DND-41 (cell line): ENCODE measurements at regions not wholly inside any gene's neighbourhood (a gene's known extent, or its start where the extent isn't known, plus 50 kb on each side); places are given as distances from the start of the nearest gene placed in this dataset.

Experiments
- ATAC-seq: fragments of 200-7000 bp; cut with Tn5 transposase; 3 replicates; pipeline ENCODE4 v1.9.1; 2021; ENCODE audit warnings: low read depth; ENCODE audit not compliant: insufficient read depth
- DNase-seq: peaks from one replicate; pipeline ENCODE4 v3.0.0-alpha.2; 2020
- H2AFZ ChIP-seq: 2 replicates; pipeline ENCODE4 v1.6.0; 2012; ENCODE audit warnings: low read depth, low read length
- H3K27ac ChIP-seq: 2 replicates; pipeline ENCODE4 v1.5.1; 2012; ENCODE audit warnings: low read length, inconsistent platforms
- H3K27me3 ChIP-seq: fragments of 200-600 bp; sonication (generic); 2 replicates; pipeline ENCODE4 v1.6.0; 2012; ENCODE audit warnings: low read length, mild to moderate bottlenecking, inconsistent platforms; ENCODE audit not compliant: insufficient read depth, poor library complexity
- H3K36me3 ChIP-seq: 2 replicates; pipeline ENCODE4 v1.5.1; 2012; ENCODE audit warnings: low read length, inconsistent platforms; ENCODE audit not compliant: insufficient read depth
- H3K4me1 ChIP-seq: 2 replicates; pipeline ENCODE4 v1.5.1; 2012; ENCODE audit warnings: mild to moderate bottlenecking, low read length; ENCODE audit not compliant: insufficient read depth
- H3K4me2 ChIP-seq: 2 replicates; pipeline ENCODE4 v1.6.0; 2012; ENCODE audit warnings: mild to moderate bottlenecking, moderate library complexity, low read length, inconsistent platforms; ENCODE audit not compliant: insufficient read depth
- H3K4me3 ChIP-seq, 2 experiments: fragments of 200-600 bp in 1 of 2; shearing (Covaris generic) in 1 of 2; 2 replicates each; pipeline ENCODE4 v1.5.1; 2012 to 2016; ENCODE audit warnings: inconsistent platforms in 2 of 2, low read length in 2 of 2, mild to moderate bottlenecking in 2 of 2, low read depth in 1 of 2, moderate library complexity in 1 of 2
- H3K79me2 ChIP-seq: 2 replicates; pipeline ENCODE4 v1.6.0; 2012; ENCODE audit warnings: low read length, inconsistent platforms; ENCODE audit not compliant: insufficient read depth
- H3K9ac ChIP-seq: 2 replicates; pipeline ENCODE4 v1.6.0; 2012; ENCODE audit warnings: low read depth, mild to moderate bottlenecking, inconsistent platforms, low read length, moderate library complexity
- H3K9me3 ChIP-seq: 2 replicates; pipeline ENCODE4 v1.5.1; 2012; ENCODE audit warnings: low read length, moderate library complexity, mild to moderate bottlenecking, inconsistent platforms; ENCODE audit not compliant: insufficient read depth, severe bottlenecking
- H4K20me1 ChIP-seq: 2 replicates; pipeline ENCODE4 v1.6.0; 2012; ENCODE audit warnings: low read length; ENCODE audit not compliant: insufficient read depth
- EZH2 ChIP-seq: IDR thresholded peaks from 3 replicates; pipeline ENCODE4 v1.6.1; 2012; ENCODE audit warnings: borderline replicate concordance, low read depth, mild to moderate bottlenecking, moderate library complexity, low read length, inconsistent platforms; ENCODE audit not compliant: severe bottlenecking
- TF ChIP-seq, protein P1 (sequence below): IDR thresholded peaks from 2 replicates; pipeline ENCODE4 v1.5.1; 2012; ENCODE audit warnings: borderline replicate concordance, low read length, moderate library complexity, mild to moderate bottlenecking; ENCODE audit not compliant: poor library complexity, severe bottlenecking; ENCODE audit errors: extremely low read depth

DNA sequence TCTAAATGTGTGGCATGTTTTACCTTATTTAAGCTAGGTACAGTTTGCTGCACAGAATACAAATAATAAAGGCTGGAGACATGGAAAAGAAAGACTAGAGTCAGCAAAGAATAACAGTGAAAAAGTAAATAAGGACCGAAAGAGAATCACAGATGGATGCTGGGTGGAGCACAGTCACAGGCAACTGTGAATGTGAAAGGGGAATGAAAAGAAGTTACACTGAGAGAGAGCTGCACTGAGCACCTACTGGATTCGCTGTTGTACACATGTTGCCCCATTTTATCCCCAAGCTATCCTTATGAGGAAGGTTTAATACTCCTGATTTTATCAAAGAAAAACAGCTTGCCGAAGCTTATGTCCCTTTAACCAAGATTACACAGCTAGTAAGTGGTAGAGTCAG is 165.4 kb upstream of the RGMB start:
- Histone ChIP-seq H3K27me3 (no peaks in the 10 kb centered on the region), H3K4me1 (no peaks in the 10 kb centered on the region), H3K4me3 (no peak overlapping the region), H3K79me2 (no peaks in the 10 kb centered on the region), H3K4me2 (no peak overlapping the region), H3K27ac (no peak overlapping the region), H3K9ac (no peak overlapping the region), H3K9me3 (no peaks in the 10 kb centered on the region), H4K20me1 (no peaks in the 10 kb centered on the region), H3K36me3 (no peaks in the 10 kb centered on the region), H2AFZ (no peak overlapping the region)
- DNase-seq: no peak
- TF ChIP-seq, protein P1, sequence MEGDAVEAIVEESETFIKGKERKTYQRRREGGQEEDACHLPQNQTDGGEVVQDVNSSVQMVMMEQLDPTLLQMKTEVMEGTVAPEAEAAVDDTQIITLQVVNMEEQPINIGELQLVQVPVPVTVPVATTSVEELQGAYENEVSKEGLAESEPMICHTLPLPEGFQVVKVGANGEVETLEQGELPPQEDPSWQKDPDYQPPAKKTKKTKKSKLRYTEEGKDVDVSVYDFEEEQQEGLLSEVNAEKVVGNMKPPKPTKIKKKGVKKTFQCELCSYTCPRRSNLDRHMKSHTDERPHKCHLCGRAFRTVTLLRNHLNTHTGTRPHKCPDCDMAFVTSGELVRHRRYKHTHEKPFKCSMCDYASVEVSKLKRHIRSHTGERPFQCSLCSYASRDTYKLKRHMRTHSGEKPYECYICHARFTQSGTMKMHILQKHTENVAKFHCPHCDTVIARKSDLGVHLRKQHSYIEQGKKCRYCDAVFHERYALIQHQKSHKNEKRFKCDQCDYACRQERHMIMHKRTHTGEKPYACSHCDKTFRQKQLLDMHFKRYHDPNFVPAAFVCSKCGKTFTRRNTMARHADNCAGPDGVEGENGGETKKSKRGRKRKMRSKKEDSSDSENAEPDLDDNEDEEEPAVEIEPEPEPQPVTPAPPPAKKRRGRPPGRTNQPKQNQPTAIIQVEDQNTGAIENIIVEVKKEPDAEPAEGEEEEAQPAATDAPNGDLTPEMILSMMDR: no peak
- no peak for ATAC-seq

DNA sequence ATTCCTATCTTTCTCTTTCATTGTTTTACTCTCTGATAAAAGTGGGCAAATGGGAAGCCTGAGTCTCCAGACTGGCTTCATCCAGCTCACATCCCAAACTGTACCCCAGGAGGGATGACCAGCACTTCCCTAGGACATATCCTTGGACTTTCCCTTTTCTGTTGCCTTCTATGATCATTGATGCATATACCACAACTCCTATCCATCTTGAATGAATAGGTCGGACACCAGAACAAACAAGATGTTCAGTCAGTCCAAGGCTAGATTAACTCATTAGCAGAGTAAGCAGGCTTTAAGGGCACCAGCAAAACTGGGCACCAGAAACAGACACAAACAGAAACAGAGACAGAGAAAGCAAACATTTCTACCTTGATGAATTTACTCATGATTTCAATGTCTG is 159.1 kb upstream of the RGMB start:
- H3K79me2 ChIP-seq: no peaks in the 10 kb centered on the region
- no peaks in the 10 kb centered on the region for H3K36me3 ChIP-seq
- no peak overlapping the region for H3K4me2 ChIP-seq
- H3K9me3 ChIP-seq: no peaks in the 10 kb centered on the region
- H4K20me1 ChIP-seq: no peaks in the 10 kb centered on the region
- DNase-seq (no peak), ATAC-seq (no peak)
- no peak overlapping the region for H3K9ac ChIP-seq
- H3K27me3 ChIP-seq: no peaks in the 10 kb centered on the region
- no peak overlapping the region for H3K27ac ChIP-seq
- no peak overlapping the region for H2AFZ ChIP-seq
- H3K4me1 ChIP-seq: no peaks in the 10 kb centered on the region
- TF ChIP-seq EZH2: no peak
- TF ChIP-seq, protein P1: no peak
- H3K4me3 ChIP-seq: no peak overlapping the region

DNA sequence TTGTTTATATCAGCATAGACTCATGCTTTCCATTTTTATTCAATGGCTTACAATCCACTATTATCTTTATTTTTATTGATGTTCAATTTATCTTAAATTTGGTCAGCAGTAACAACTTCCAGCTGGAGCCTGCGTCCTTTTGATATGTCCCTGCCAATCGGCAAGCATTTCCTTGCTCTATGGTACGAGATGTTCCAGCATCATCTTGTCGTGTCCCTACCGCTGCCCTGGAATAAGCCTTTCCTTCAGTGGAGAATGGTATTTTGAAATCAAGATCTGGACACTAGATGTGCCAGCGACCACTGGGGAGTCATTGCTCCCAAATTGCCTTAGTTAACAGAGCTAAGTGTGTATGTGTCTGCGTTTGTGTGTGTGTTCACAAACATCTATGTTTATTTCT is 151.6 kb upstream of the RGMB start:
- no peak overlapping the region for H3K4me3 ChIP-seq
- H4K20me1 ChIP-seq: no peaks in the 10 kb centered on the region
- H3K79me2 ChIP-seq: no peaks in the 10 kb centered on the region
- no peaks in the 10 kb centered on the region for H3K27me3 ChIP-seq
- H3K27ac ChIP-seq: no peak overlapping the region
- ATAC-seq (no peak), DNase-seq (no peak)
- no peak overlapping the region for H2AFZ ChIP-seq
- no peak for TF ChIP-seq EZH2
- TF ChIP-seq, protein P1: no peak
- no peaks in the 10 kb centered on the region for H3K4me1 ChIP-seq
- H3K4me2 ChIP-seq: no peak overlapping the region
- no peaks in the 10 kb centered on the region for H3K36me3 ChIP-seq
- no peak overlapping the region for H3K9ac ChIP-seq
- no peaks in the 10 kb centered on the region for H3K9me3 ChIP-seq
